ENCODE measurements at regions not wholly inside any gene's neighbourhood (a gene's known extent, or its start where the extent isn't known, plus 50 kb on each side); places are given as distances from the start of the nearest gene placed in this dataset.

DNA sequence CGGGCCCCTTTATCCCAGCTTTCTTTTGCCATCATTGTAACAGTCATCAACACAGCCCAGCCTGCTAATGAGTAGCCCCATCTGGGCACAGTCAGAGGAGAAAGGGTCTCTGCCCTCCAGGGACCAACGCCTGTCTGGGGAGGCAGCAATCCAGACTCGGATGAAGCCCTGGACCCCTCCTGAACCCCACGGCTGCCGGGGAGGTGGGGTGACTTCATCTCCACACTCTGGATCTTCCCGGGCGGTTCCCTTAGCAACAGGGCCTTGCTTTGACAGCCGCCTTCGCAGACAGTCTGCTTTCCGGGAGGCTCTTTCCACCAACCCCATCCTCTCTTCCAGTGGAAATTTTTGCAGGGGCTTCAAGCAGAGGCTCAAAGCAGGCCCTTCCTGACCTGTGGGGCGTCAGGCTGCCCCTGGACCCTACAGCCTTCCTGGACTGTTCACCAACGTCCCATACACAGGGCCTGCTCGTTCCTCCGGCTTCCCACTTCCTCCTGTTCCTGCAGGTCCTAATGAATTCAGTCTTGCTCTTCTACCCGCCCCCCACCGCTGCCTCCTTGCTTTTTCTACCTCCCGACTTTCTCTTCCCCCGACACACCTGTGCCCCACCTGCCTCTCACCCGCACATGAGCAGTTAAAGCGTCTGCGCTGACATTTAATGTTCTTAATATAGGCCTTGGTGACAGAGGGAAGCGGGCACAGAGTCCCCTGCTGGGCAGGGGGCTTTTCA is 161.7 kb upstream of the MVB12B start:
- TF ChIP-seq, protein P1, sequence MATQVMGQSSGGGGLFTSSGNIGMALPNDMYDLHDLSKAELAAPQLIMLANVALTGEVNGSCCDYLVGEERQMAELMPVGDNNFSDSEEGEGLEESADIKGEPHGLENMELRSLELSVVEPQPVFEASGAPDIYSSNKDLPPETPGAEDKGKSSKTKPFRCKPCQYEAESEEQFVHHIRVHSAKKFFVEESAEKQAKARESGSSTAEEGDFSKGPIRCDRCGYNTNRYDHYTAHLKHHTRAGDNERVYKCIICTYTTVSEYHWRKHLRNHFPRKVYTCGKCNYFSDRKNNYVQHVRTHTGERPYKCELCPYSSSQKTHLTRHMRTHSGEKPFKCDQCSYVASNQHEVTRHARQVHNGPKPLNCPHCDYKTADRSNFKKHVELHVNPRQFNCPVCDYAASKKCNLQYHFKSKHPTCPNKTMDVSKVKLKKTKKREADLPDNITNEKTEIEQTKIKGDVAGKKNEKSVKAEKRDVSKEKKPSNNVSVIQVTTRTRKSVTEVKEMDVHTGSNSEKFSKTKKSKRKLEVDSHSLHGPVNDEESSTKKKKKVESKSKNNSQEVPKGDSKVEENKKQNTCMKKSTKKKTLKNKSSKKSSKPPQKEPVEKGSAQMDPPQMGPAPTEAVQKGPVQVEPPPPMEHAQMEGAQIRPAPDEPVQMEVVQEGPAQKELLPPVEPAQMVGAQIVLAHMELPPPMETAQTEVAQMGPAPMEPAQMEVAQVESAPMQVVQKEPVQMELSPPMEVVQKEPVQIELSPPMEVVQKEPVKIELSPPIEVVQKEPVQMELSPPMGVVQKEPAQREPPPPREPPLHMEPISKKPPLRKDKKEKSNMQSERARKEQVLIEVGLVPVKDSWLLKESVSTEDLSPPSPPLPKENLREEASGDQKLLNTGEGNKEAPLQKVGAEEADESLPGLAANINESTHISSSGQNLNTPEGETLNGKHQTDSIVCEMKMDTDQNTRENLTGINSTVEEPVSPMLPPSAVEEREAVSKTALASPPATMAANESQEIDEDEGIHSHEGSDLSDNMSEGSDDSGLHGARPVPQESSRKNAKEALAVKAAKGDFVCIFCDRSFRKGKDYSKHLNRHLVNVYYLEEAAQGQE (IDR thresholded peaks at IDR 0.05; ENCODE audit: insufficient read depth in 1 of 2, low read depth in 2 of 2, low read length in 2 of 2) = no peak
- no peak for TF ChIP-seq POLR2AphosphoS5 (IDR thresholded peaks at IDR 0.05; ENCODE audit: low read depth, low read length)
- no peak for TF ChIP-seq TAF1 (IDR thresholded peaks at IDR 0.05; ENCODE audit: borderline replicate concordance, insufficient read depth, low read length)

All from PFSK-1 (cell line).